ENCODE measurements at regions not wholly inside any gene's neighbourhood (a gene's known extent, or its start where the extent isn't known, plus 50 kb on each side); places are given as distances from the start of the nearest gene placed in this dataset.
"Not testable (repeated sequence)": the region's sequence is repeated elsewhere in the genome, so short reads cannot be mapped to it uniquely, and the experiment has no call there.

DNA sequence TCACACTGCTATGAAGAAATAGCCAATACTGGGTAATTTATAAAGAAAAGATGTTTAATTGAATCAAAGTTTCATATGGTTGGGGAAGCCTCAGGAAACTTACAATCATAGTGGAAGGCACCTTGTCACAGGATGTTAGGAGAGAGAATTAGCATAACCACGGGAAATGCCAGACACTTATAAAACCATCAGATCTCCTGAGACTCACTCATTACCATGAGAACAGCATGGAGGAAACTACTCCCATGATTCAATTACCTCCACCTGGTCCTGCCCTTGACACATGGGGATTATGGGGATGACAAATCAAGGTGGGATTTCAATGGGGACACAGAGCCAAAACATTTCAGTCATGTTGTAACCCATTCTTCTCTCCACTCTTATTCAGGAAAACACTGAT, 472.9 kb upstream of the FSIP2 start:
- ATAC-seq, result no peak
- FAIRE-seq, result no peak
- Histone ChIP-seq H3K27ac (no peak overlapping the region), H3K4me3 (no peak overlapping the region), H3K4me2 (no peak overlapping the region), H3K9me3 (no peaks in the 10 kb centered on the region), H3K4me1 (no peaks in the 10 kb centered on the region)
- no peak for DNase-seq (ENCODE audit: low read depth in 1 of 2, low spot score in 1 of 2)
- ChIA-PET CTCF (no interaction called here), POLR2A (no interaction called here)
- 27% methylated on average over 1 of the region's 1 CpG for WGBS (ENCODE audit: missing lambda C conversion rate)
- TF ChIP-seq, protein P1, sequence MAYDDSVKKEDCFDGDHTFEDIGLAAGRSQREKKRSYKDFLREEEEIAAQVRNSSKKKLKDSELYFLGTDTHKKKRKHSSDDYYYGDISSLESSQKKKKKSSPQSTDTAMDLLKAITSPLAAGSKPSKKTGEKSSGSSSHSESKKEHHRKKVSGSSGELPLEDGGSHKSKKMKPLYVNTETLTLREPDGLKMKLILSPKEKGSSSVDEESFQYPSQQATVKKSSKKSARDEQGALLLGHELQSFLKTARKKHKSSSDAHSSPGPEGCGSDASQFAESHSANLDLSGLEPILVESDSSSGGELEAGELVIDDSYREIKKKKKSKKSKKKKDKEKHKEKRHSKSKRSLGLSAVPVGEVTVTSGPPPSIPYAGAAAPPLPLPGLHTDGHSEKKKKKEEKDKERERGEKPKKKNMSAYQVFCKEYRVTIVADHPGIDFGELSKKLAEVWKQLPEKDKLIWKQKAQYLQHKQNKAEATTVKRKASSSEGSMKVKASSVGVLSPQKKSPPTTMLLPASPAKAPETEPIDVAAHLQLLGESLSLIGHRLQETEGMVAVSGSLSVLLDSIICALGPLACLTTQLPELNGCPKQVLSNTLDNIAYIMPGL (CRISPR knock-in tag; IDR thresholded peaks at IDR 0.05; ENCODE audit: borderline replicate concordance), result no peak
- TF ChIP-seq NR3C1 (IDR thresholded peaks at IDR 0.05) (no peak), PHF8 (IDR thresholded peaks at IDR 0.05; ENCODE audit: borderline replicate concordance, low read depth) (no peak), RNF2 (IDR thresholded peaks at IDR 0.05; ENCODE audit: borderline replicate concordance, low read depth) (no peak), USF2 (IDR thresholded peaks at IDR 0.05) (no peak), HEYL (CRISPR knock-in tag; IDR thresholded peaks at IDR 0.05) (no peak), TP53 (CRISPR knock-in tag; IDR thresholded peaks at IDR 0.05) (no peak), KDM5A (IDR thresholded peaks at IDR 0.05) (no peak), FOSB (CRISPR knock-in tag; IDR thresholded peaks at IDR 0.05) (no peak), CBX2 (IDR thresholded peaks at IDR 0.05; ENCODE audit: borderline replicate concordance, low read depth) (no peak)
- TF ChIP-seq, protein P2, sequence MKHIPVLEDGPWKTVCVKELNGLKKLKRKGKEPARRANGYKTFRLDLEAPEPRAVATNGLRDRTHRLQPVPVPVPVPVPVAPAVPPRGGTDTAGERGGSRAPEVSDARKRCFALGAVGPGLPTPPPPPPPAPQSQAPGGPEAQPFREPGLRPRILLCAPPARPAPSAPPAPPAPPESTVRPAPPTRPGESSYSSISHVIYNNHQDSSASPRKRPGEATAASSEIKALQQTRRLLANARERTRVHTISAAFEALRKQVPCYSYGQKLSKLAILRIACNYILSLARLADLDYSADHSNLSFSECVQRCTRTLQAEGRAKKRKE (CRISPR knock-in tag; IDR thresholded peaks at IDR 0.05; ENCODE audit: low read depth), result no peak

GRCh38 chr2:185268651-185269050, 470.0 kb upstream of the FSIP2 start:
- no peak for ATAC-seq

GRCh38 chr2:185274718-185275484, 463.7 kb upstream of the FSIP2 start:
- WGBS (ENCODE audit: missing lambda C conversion rate), result 38% methylated on average over 4 of the region's 4 CpGs
- DNase-seq (ENCODE audit: low read depth in 1 of 2, low spot score in 1 of 2) (no peak), FAIRE-seq (no peak), ATAC-seq (no peak)
- CTCF ChIA-PET, result no interaction called here
- Histone ChIP-seq H3K4me3 (no peak overlapping the region), H3K4me1 (no peaks in the 10 kb centered on the region), H3K9me3 (no peaks in the 10 kb centered on the region), H3K27ac (no peak overlapping the region), H3K4me2 (no peak overlapping the region)
- TF ChIP-seq FOXS1 (CRISPR knock-in tag; IDR thresholded peaks at IDR 0.05), result no peak
- no peak for TF ChIP-seq GATA3 (IDR thresholded peaks at IDR 0.05; ENCODE audit: borderline replicate concordance)
- no peak for TF ChIP-seq HDAC2 (IDR thresholded peaks at IDR 0.05)
- no peak for TF ChIP-seq JUN (IDR thresholded peaks at IDR 0.05)
- TF ChIP-seq, protein P3, sequence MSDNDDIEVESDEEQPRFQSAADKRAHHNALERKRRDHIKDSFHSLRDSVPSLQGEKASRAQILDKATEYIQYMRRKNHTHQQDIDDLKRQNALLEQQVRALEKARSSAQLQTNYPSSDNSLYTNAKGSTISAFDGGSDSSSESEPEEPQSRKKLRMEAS (IDR thresholded peaks at IDR 0.05), result no peak
- TF ChIP-seq ZSCAN20 (CRISPR knock-in tag; IDR thresholded peaks at IDR 0.05), result no peak
- TF ChIP-seq RAD21 (conservative IDR thresholded peaks at IDR 0.05 in 1 of 2, IDR thresholded peaks at IDR 0.05 in 1 of 2), result no peak
- TF ChIP-seq KDM1A (IDR thresholded peaks at IDR 0.05; ENCODE audit: low read depth), result no peak
- TF ChIP-seq ZC3H11A (IDR thresholded peaks at IDR 0.05), result no peak
- TF ChIP-seq ESRRA (IDR thresholded peaks at IDR 0.05; ENCODE audit: borderline replicate concordance, low read length), result no peak
- TF ChIP-seq USF2 (IDR thresholded peaks at IDR 0.05), result no peak
- no peak for TF ChIP-seq EHMT2 (IDR thresholded peaks at IDR 0.05; ENCODE audit: low read depth)
- no peak for TF ChIP-seq CBX2 (IDR thresholded peaks at IDR 0.05; ENCODE audit: borderline replicate concordance, low read depth)
- TF ChIP-seq HES2 (IDR thresholded peaks at IDR 0.05), result no peak
- no peak for TF ChIP-seq EP300 (IDR thresholded peaks at IDR 0.05)
- no peak for TF ChIP-seq HEYL (CRISPR knock-in tag; IDR thresholded peaks at IDR 0.05)
- TF ChIP-seq RFX5 (IDR thresholded peaks at IDR 0.05), result no peak
- POLR2A ChIA-PET, result no interaction called here

More at GRCh38 chr2:185268651-185269050, 470.0 kb upstream of the FSIP2 start:
- Histone ChIP-seq H3K4me3 (no peak overlapping the region), H3K27ac (no peak overlapping the region), H3K4me1 (no peaks in the 10 kb centered on the region), H3K4me2 (no peak overlapping the region), H3K9me3 (no peaks in the 10 kb centered on the region)
- DNase-seq (ENCODE audit: low read depth in 1 of 2, low spot score in 1 of 2) (no peak), FAIRE-seq (no peak)
- ChIA-PET CTCF (no interaction called here), POLR2A (no interaction called here)
- TF ChIP-seq, protein P3 (IDR thresholded peaks at IDR 0.05), result no peak
- WGBS (ENCODE audit: missing lambda C conversion rate), result 30% methylated on average over 3 of the region's 3 CpGs

DNA sequence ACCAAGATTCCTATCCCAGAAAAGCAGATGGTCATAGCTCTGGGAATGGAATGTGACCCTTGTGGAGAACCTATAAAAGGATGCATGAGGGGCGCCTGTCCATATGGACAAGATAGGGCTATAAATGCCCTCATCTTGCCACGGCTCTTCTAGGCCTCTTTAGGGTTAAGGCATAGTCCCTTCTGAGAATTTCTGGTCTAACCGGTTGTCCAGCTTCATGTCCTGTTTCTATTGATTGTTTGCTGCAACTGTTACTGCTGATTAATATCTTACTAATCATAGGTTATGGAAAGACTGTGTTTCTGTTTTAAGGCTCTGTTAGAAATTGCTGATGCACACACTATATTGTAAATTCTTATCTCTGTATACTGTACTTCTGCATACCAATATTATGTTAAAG, 462.6 kb upstream of the FSIP2 start:
- not testable (repeated sequence) for H3K9me3 ChIP-seq
- WGBS (ENCODE audit: missing lambda C conversion rate), result 37% methylated on average over 3 of the region's 3 CpGs

More for the DNA sequence above, 462.6 kb upstream of the FSIP2 start:
- POLR2A ChIA-PET; DNase-seq (ENCODE audit: low read depth in 1 of 2, low spot score in 1 of 2); H3K27ac ChIP-seq; H3K4me2 ChIP-seq; CTCF ChIA-PET; FAIRE-seq; H3K4me1 ChIP-seq; ATAC-seq; H3K4me3 ChIP-seq: not testable (repeated sequence)

Measured in A549 (cell line).